ENCODE measurements at regions not wholly inside any gene's neighbourhood (a gene's known extent, or its start where the extent isn't known, plus 50 kb on each side); places are given as distances from the start of the nearest gene placed in this dataset.
A peak's percentile ranks its signal among the peaks of the same experiment; 100 is the strongest.

DNA sequence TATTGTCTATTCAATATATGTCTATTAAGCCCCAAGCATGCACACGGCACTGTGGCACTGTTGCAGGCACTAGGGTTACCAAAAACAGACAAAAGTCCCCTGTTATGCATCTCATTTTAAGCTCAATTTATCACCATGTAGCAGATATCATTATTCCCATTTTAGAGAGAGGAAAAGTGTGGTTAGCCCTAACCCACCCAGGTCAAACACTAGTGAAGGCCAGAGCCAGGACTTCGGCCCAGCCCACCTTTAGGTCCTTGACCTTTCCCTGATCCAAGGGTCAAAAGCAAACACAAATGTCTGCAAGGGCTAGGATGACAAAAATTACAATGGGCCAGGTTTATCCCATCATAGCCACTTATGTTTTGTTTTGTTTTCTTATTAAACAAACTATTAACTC lies 130.3 kb upstream of the NUDT7 start:
- no peak for DNase-seq (ENCODE audit: low spot score)

DNA sequence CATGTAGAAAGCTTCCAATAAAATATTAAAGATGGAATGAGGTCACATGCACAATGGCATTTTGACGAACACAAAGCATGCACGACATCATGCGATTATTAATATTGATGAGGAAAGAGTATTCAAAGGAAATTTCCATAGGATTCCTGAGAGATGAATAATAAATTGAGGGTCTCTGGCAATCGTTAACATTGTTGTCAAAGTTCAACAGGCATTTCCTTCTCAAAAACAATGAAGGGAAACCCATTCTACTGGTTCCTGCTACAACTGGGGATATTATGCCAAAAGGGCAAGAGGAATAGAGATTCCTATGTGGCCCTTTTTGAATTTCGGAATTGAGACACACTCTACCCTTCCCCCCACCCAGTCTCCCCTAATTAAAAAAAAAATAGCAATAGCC lies 128.3 kb upstream of the NUDT7 start:
- no peak for DNase-seq (ENCODE audit: low spot score)

DNA sequence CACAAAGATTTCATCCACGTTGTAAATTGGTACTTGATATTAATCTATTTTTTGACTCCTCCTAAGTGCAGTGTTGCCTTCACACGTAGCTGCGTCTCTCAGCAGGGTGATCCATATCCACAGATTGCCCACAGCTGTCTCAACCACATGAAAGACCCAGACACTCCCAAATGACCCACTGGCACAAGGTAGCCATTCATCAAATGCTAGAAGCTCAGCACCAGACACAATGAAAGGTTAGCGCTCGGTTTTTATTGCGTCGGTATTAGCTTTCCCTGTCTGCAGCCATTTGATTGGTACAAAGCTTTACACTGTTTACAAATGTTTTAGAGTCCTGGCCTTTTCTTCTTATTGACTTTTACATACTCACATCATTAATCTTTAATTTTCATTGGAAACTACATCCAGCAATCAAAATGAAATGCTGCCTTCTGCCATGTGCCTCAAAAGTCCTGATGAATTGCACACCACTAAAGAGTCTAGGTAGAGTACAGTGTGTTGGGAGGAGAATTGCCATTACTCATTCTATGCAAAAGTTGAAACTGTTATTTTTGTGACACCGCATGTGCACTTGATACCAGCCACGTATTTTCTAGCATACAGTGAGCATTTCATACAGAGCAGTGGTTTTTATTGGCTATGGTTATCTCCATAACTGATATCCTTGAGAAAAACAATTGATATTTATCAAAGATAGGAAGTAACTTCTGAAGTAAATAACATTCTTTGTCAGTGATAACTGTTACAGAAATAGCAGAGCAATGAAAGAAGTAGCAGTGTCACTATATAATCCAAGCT lies 127.3 kb upstream of the NUDT7 start:
- no peak for DNase-seq (ENCODE audit: low spot score)

GRCh38 chr16:77596261-77596660 lies 126.1 kb upstream of the NUDT7 start:
- no peak for DNase-seq (ENCODE audit: low spot score)

- no peak for DNase-seq (ENCODE audit: low spot score)
Measured at GRCh38 chr16:77599793-77600415, 122.4 kb upstream of the NUDT7 start.

- no peak for DNase-seq (ENCODE audit: low spot score)
Measured at GRCh38 chr16:77600555-77600954, 121.8 kb upstream of the NUDT7 start.

GRCh38 chr16:77603656-77604055 lies 118.7 kb upstream of the NUDT7 start:
- no peak for DNase-seq (ENCODE audit: low spot score)

- DNase-seq (ENCODE audit: low spot score) = no peak
Measured at GRCh38 chr16:77610496-77610895, 111.8 kb upstream of the NUDT7 start.

GRCh38 chr16:77611386-77611785 lies 110.9 kb upstream of the NUDT7 start:
- no peak for DNase-seq (ENCODE audit: low spot score)

- no peak for DNase-seq (ENCODE audit: low spot score)
Measured at GRCh38 chr16:77612596-77612995, 109.7 kb upstream of the NUDT7 start.

DNA sequence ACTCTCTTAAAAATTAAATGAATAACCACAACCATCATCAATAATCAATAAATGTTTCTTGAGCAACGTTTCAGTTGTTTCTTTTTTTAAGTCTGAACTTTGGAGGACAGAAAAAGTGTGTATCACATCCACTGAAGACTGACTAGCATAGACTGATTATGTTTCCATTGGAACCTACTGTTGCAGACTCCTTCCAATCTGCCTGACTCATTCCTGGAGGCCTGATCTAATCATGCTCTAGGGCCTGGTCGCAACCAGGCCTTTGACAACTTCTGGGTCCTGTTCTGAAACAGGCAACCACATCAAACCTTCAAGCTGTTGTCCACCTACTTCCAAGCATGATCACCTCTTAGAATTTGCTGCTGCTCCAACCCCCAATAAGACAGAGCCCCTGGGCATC lies 109.2 kb upstream of the NUDT7 start:
- no peak for DNase-seq (ENCODE audit: low spot score)

DNA sequence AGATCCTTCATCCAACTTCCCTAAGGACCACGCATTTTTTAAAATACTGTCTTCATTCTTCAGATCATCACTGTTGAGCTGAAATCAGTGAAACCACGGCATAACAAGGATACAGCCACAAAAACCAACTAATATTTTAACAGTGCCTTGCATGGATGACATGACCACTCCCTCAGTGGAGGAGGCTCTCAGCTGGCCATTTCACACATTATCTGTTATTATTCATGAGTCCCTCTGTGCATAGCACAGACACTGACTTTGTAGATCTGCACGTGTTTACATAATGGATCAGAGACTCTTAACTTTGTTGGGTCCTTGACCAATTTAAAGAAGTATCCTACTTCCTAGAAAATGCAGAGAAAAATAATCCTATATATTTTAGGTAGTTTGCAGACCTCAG lies 104.8 kb upstream of the NUDT7 start:
- DNase-seq (ENCODE audit: low spot score) = no peak

GRCh38 chr16:77617996-77618395 lies 104.3 kb upstream of the NUDT7 start:
- no peak for DNase-seq (ENCODE audit: low spot score)

- DNase-seq (ENCODE audit: low spot score) = no peak
Measured at GRCh38 chr16:77618951-77619350, 103.4 kb upstream of the NUDT7 start.

- no peak for DNase-seq (ENCODE audit: low spot score)
Measured at GRCh38 chr16:77624085-77624484, 98.2 kb upstream of the NUDT7 start.

DNA sequence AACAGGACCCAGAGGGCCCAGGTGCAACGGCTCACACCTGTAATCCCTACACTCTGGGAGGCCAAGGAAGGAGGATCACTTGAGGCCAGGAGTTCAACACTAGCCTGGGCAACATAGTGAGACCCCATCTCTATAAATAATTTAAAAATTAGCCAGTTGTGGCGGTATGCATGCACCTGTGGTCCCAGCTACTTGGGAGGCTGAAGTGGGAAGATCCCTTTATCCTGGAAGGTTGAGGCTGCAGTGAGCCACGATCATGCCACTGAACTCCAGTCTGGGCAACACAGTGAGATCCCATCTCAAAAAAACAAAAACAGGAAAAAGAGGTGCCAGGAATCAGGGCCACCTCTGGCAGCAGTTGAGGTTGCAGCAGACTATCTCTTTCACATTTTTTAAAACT lies 85.7 kb upstream of the NUDT7 start:
- DNase-seq (ENCODE audit: low spot score) = no peak

- no peak for DNase-seq (ENCODE audit: low spot score)
Measured at GRCh38 chr16:77637940-77638339, 84.4 kb upstream of the NUDT7 start.

GRCh38 chr16:77643176-77643575 lies 79.1 kb upstream of the NUDT7 start:
- DNase-seq (ENCODE audit: low spot score) = no peak

- no peak for DNase-seq (ENCODE audit: low spot score)
Measured at GRCh38 chr16:77645764-77646163, 76.5 kb upstream of the NUDT7 start.

GRCh38 chr16:77647726-77648125 lies 74.6 kb upstream of the NUDT7 start:
- no peak for DNase-seq (ENCODE audit: low spot score)

DNA sequence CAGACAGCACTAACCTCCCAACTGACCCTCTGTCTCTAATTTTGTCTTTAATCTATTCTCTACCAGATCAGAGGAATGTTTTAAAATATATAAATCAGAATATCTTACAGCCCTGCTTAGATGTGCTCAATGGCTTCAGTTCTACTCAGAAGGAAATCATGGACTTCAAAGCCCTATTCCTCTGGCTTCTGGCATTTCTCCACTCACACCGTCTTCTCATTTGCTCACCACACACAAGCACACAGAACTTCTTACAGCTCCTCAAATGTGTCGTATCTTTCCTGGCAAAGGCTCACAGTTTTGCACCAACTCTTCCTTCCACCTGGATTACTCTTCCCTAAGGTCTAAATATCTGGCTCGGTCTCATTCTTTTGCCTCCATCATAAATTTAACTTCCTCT lies 71.6 kb upstream of the NUDT7 start:
- no peak for DNase-seq (ENCODE audit: low spot score)

GRCh38 chr16:77652399-77652798 lies 69.9 kb upstream of the NUDT7 start:
- DNase-seq (ENCODE audit: low spot score) = no peak

- DNase-seq (ENCODE audit: low spot score) = peak; percentile 14
Measured at GRCh38 chr16:77657016-77657415, 65.3 kb upstream of the NUDT7 start.

DNA sequence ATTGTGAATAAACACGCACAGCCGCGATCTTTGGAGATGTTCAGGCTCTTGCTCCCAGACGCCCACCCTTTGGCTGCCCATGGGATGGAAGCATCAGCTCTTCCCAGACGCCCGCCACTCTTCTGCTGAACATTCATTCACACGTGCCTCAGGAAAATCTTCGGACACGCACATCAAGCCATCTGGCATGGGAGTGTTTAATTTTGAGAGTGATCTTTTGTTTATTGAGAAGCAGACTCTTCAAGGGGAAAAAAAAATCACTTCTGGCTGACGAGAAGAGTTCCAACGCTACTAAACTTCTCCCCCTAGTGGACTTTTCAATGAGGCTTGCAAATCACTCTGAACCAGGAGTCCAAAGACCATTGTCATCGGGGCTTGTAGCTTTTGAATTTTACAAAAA lies 62.0 kb upstream of the NUDT7 start:
- DNase-seq (ENCODE audit: low spot score) = peak; percentile 22
